HG02588 (cell line): ENCODE measurements at regions not wholly inside any gene's neighbourhood (a gene's known extent, or its start where the extent isn't known, plus 50 kb on each side); places are given as distances from the start of the nearest gene placed in this dataset.
"Not testable (repeated sequence)": the region's sequence is repeated elsewhere in the genome, so short reads cannot be mapped to it uniquely, and the experiment has no call there.

ENCODE experiments used
- ATAC-seq: cut with Tn5 transposase; IDR thresholded peaks from one replicate; pipeline ENCODE4 v1.9.1; 2021; ENCODE audit warnings: mild to moderate bottlenecking, moderate library complexity; ENCODE audit not compliant: unreplicated experiment

GRCh38 chr12:38157933-38158401 lies 158.6 kb upstream of the ALG10B start:
- ATAC-seq = no peak

- no peak for ATAC-seq
Observed at GRCh38 chr12:38158428-38159091, 158.0 kb upstream of the ALG10B start.

GRCh38 chr12:38159092-38159551 lies 157.5 kb upstream of the ALG10B start:
- ATAC-seq = no peak

GRCh38 chr12:38159591-38160317 lies 156.8 kb upstream of the ALG10B start:
- ATAC-seq = no peak

- no peak for ATAC-seq
Observed at GRCh38 chr12:38160318-38161122, 156.1 kb upstream of the ALG10B start.

- ATAC-seq = no peak
Observed at GRCh38 chr12:38161123-38162000, 155.2 kb upstream of the ALG10B start.

GRCh38 chr12:38162013-38162412 lies 154.6 kb upstream of the ALG10B start:
- ATAC-seq = no peak

- no peak for ATAC-seq
Observed at GRCh38 chr12:38162708-38163441, 153.7 kb upstream of the ALG10B start.

GRCh38 chr12:38163442-38163801 lies 153.2 kb upstream of the ALG10B start:
- ATAC-seq = no peak

- ATAC-seq = no peak
Observed at GRCh38 chr12:38166225-38166624, 150.3 kb upstream of the ALG10B start.

GRCh38 chr12:38175538-38175937 lies 141.0 kb upstream of the ALG10B start:
- ATAC-seq = no peak

- ATAC-seq = not testable (repeated sequence)
Observed at GRCh38 chr12:38183617-38184016, 133.0 kb upstream of the ALG10B start.

GRCh38 chr12:38197286-38197685 lies 119.3 kb upstream of the ALG10B start:
- ATAC-seq = not testable (repeated sequence)

GRCh38 chr12:38201461-38202276 lies 114.9 kb upstream of the ALG10B start:
- no peak for ATAC-seq

GRCh38 chr12:38204831-38205230 lies 111.7 kb upstream of the ALG10B start:
- ATAC-seq = no peak

- ATAC-seq = no peak
Observed at GRCh38 chr12:38222011-38222410, 94.6 kb upstream of the ALG10B start.

- ATAC-seq = not testable (repeated sequence)
Observed at GRCh38 chr12:38238328-38238727, 78.2 kb upstream of the ALG10B start.

- no peak for ATAC-seq
Observed at GRCh38 chr12:38253778-38254177, 62.8 kb upstream of the ALG10B start.

GRCh38 chr12:38258411-38258810 lies 58.2 kb upstream of the ALG10B start:
- ATAC-seq = no peak
